ENCODE measurements at regions not wholly inside any gene's neighbourhood (a gene's known extent, or its start where the extent isn't known, plus 50 kb on each side); places are given as distances from the start of the nearest gene placed in this dataset.

GRCh38 chr4:54819034-54819433, 161.3 kb downstream of the KIT start:
- no peak for TF ChIP-seq YY1 (IDR thresholded peaks at IDR 0.05; ENCODE audit: low read depth)

GRCh38 chr4:54818481-54818880, 160.7 kb downstream of the KIT start:
- TF ChIP-seq MAX (IDR thresholded peaks at IDR 0.05) = no peak
- TF ChIP-seq ZBTB7A (IDR thresholded peaks at IDR 0.05; ENCODE audit: low read depth) = no peak
- TF ChIP-seq RAD21 (IDR thresholded peaks at IDR 0.05; ENCODE audit: low read depth) = no peak
- TF ChIP-seq TAF1 (IDR thresholded peaks at IDR 0.05; ENCODE audit: low read depth) = no peak
- no peak for TF ChIP-seq TEAD4 (IDR thresholded peaks at IDR 0.05)
- TF ChIP-seq CREB1 (IDR thresholded peaks at IDR 0.05; ENCODE audit: low read depth) = no peak
- no peak for TF ChIP-seq USF1 (IDR thresholded peaks at IDR 0.05)
- TF ChIP-seq CEBPB (IDR thresholded peaks at IDR 0.05) = no peak
- no peak for TF ChIP-seq YY1 (IDR thresholded peaks at IDR 0.05; ENCODE audit: low read depth)
- no peak for TF ChIP-seq NFIC (IDR thresholded peaks at IDR 0.05)
- TF ChIP-seq REST (IDR thresholded peaks at IDR 0.05; ENCODE audit: low read depth) = no peak
- no peak for TF ChIP-seq FOXM1 (IDR thresholded peaks at IDR 0.05; ENCODE audit: borderline replicate concordance, low read depth)
- TF ChIP-seq EP300 (IDR thresholded peaks at IDR 0.05; ENCODE audit: borderline replicate concordance) = no peak
- no peak for TF ChIP-seq EGR1 (IDR thresholded peaks at IDR 0.05)
- no peak for TF ChIP-seq TCF12 (IDR thresholded peaks at IDR 0.05; ENCODE audit: low read depth)

- TF ChIP-seq USF1 (IDR thresholded peaks at IDR 0.05) (no peak), REST (IDR thresholded peaks at IDR 0.05; ENCODE audit: low read depth) (no peak), MAX (IDR thresholded peaks at IDR 0.05) (no peak), NFIC (IDR thresholded peaks at IDR 0.05) (no peak), EP300 (IDR thresholded peaks at IDR 0.05; ENCODE audit: borderline replicate concordance) (no peak), TAF1 (IDR thresholded peaks at IDR 0.05; ENCODE audit: low read depth) (no peak), EGR1 (IDR thresholded peaks at IDR 0.05) (no peak)
Measured at GRCh38 chr4:54813674-54814073, 155.9 kb downstream of the KIT start.

- no peak for TF ChIP-seq REST (IDR thresholded peaks at IDR 0.05; ENCODE audit: low read depth)
- no peak for TF ChIP-seq CEBPB (IDR thresholded peaks at IDR 0.05)
- TF ChIP-seq ZBTB7A (IDR thresholded peaks at IDR 0.05; ENCODE audit: low read depth) = no peak
- TF ChIP-seq CREB1 (IDR thresholded peaks at IDR 0.05; ENCODE audit: low read depth) = no peak
- TF ChIP-seq EGR1 (IDR thresholded peaks at IDR 0.05) = no peak
- TF ChIP-seq NFIC (IDR thresholded peaks at IDR 0.05) = no peak
- no peak for TF ChIP-seq YY1 (IDR thresholded peaks at IDR 0.05; ENCODE audit: low read depth)
Measured at GRCh38 chr4:54806351-54806750, 148.6 kb downstream of the KIT start.

GRCh38 chr4:54802336-54802735, 144.6 kb downstream of the KIT start:
- TF ChIP-seq NFIC (IDR thresholded peaks at IDR 0.05) = no peak
- TF ChIP-seq MAX (IDR thresholded peaks at IDR 0.05) = no peak
- TF ChIP-seq EGR1 (IDR thresholded peaks at IDR 0.05) = no peak
- no peak for TF ChIP-seq ZBTB7A (IDR thresholded peaks at IDR 0.05; ENCODE audit: low read depth)
- no peak for TF ChIP-seq YY1 (IDR thresholded peaks at IDR 0.05; ENCODE audit: low read depth)
- no peak for TF ChIP-seq EP300 (IDR thresholded peaks at IDR 0.05; ENCODE audit: borderline replicate concordance)
- no peak for TF ChIP-seq USF1 (IDR thresholded peaks at IDR 0.05)
- TF ChIP-seq CREB1 (IDR thresholded peaks at IDR 0.05; ENCODE audit: low read depth) = no peak
- no peak for TF ChIP-seq REST (IDR thresholded peaks at IDR 0.05; ENCODE audit: low read depth)

Data from Ishikawa (cell line).